Neural cell (in vitro differentiated cells): ENCODE measurements at regions not wholly inside any gene's neighbourhood (a gene's known extent, or its start where the extent isn't known, plus 50 kb on each side); places are given as distances from the start of the nearest gene placed in this dataset.

ENCODE experiments used
- H2AFZ ChIP-seq: fragments of 200-600, 300-800 bp; sonication (generic), shearing (Covaris generic); 2 replicates; pipeline ENCODE4 v1.6.0; 2014; ENCODE audit warnings: low read depth, mild to moderate bottlenecking, antibody characterized with exemption, low read length, moderate library complexity
- H3F3A ChIP-seq: fragments of 200-600 bp; shearing (Covaris generic); 2 replicates; pipeline ENCODE4 v1.6.1; 2016; ENCODE audit warnings: mild to moderate bottlenecking, moderate library complexity, mixed read lengths, antibody characterized with exemption, low read length; ENCODE audit not compliant: insufficient read depth, poor library complexity, severe bottlenecking
- H3K27ac ChIP-seq: fragments of 200-600, 300-800 bp; sonication (generic), shearing (Covaris generic); 2 replicates; pipeline ENCODE4 v1.5.1; 2014; ENCODE audit warnings: mild to moderate bottlenecking, low read length, moderate library complexity
- H3K27me3 ChIP-seq: fragments of 300-800, 200-600 bp; sonication (generic), shearing (Covaris generic); 2 replicates; pipeline ENCODE4 v1.6.0; 2014; ENCODE audit warnings: mild to moderate bottlenecking, low read depth, low read length, moderate library complexity; ENCODE audit not compliant: insufficient read depth
- H3K36me3 ChIP-seq: fragments of 300-800, 200-600 bp; sonication (generic), shearing (Covaris generic); 2 replicates; pipeline ENCODE4 v1.5.1; 2014; ENCODE audit warnings: mild to moderate bottlenecking, antibody characterized with exemption, low read length, moderate library complexity; ENCODE audit not compliant: insufficient read depth
- H3K4me2 ChIP-seq: fragments of 300-800, 200-600 bp; sonication (generic), shearing (Covaris generic); 2 replicates; pipeline ENCODE4 v1.6.0; 2014; ENCODE audit warnings: mild to moderate bottlenecking, low read length
- H3K4me3 ChIP-seq: fragments of 300-800, 200-600 bp; sonication (generic), shearing (Covaris generic); 2 replicates; pipeline ENCODE4 v1.5.1; 2014; ENCODE audit warnings: mild to moderate bottlenecking, low read length, moderate library complexity
- H3K79me2 ChIP-seq: fragments of 200-600 bp; shearing (Covaris generic); replicated peaks from 2 replicates; pipeline ENCODE4 v1.6.0; 2014; ENCODE audit warnings: mild to moderate bottlenecking, low read length, moderate library complexity; ENCODE audit not compliant: insufficient read depth
- H3K9ac ChIP-seq: fragments of 300-800, 200-600 bp; sonication (generic), shearing (Covaris generic); 2 replicates; pipeline ENCODE4 v1.6.1; 2016; ENCODE audit warnings: mild to moderate bottlenecking, low read length, mixed read lengths
- H3K9me2 ChIP-seq: fragments of 200-600 bp; shearing (Covaris generic); 2 replicates; pipeline ENCODE4 v1.6.1; 2016; ENCODE audit warnings: mild to moderate bottlenecking, low read length, mixed read lengths; ENCODE audit not compliant: insufficient read depth
- H3K9me3 ChIP-seq: fragments of 200-600, 300-800 bp; sonication (generic), shearing (Covaris generic); 2 replicates; pipeline ENCODE4 v1.6.1; 2016; ENCODE audit warnings: mild to moderate bottlenecking, mixed run types, low read length, moderate library complexity, mixed read lengths
- H4K20me1 ChIP-seq: fragments of 200-600 bp; shearing (Covaris generic); 2 replicates; pipeline ENCODE4 v1.6.1; 2016; ENCODE audit warnings: mild to moderate bottlenecking, mixed run types; ENCODE audit not compliant: insufficient read depth
- EP300 ChIP-seq: fragments of 450-650 bp; conservative IDR thresholded peaks from 2 replicates; pipeline ENCODE4 v1.6.1; 2014; ENCODE audit warnings: antibody characterized with exemption, mild to moderate bottlenecking, moderate library complexity; ENCODE audit not compliant: poor library complexity, severe bottlenecking
- EZH2 ChIP-seq: fragments of 200-600, 300-800 bp; shearing (Covaris generic), sonication (generic); IDR thresholded peaks from 2 replicates; pipeline ENCODE4 v1.6.1; 2014; ENCODE audit warnings: antibody characterized with exemption, low read length, borderline replicate concordance, mild to moderate bottlenecking; ENCODE audit not compliant: insufficient read depth, poor library complexity, severe bottlenecking
- MXI1 ChIP-seq: fragments of 450-650 bp; conservative IDR thresholded peaks from 2 replicates; pipeline ENCODE4 v1.6.1; 2014; ENCODE audit warnings: antibody characterized with exemption, mild to moderate bottlenecking; ENCODE audit not compliant: poor library complexity, severe bottlenecking
- POLR2AphosphoS5 ChIP-seq: IDR thresholded peaks from 2 replicates; pipeline ENCODE4 v1.6.1; 2012
- RAD21 ChIP-seq: fragments of 450-650 bp; conservative IDR thresholded peaks from 2 replicates; pipeline ENCODE4 v1.6.1; 2014; ENCODE audit warnings: antibody characterized with exemption, mild to moderate bottlenecking, moderate library complexity
- REST ChIP-seq: IDR thresholded peaks from 2 replicates; pipeline ENCODE4 v1.6.1; 2012; ENCODE audit warnings: borderline replicate concordance
- SMC3 ChIP-seq: fragments of 450-650 bp; conservative IDR thresholded peaks from 2 replicates; pipeline ENCODE4 v1.6.1; 2014; ENCODE audit warnings: antibody characterized with exemption, mild to moderate bottlenecking, moderate library complexity; ENCODE audit not compliant: poor library complexity
- TAF1 ChIP-seq: IDR thresholded peaks from 2 replicates; pipeline ENCODE4 v1.6.1; 2012; ENCODE audit warnings: low read depth
- TF ChIP-seq, protein P1 (sequence below): fragments of 450-650 bp; IDR thresholded peaks from 2 replicates; pipeline ENCODE4 v1.5.1; 2014; ENCODE audit warnings: antibody characterized with exemption, mild to moderate bottlenecking, moderate library complexity; ENCODE audit not compliant: poor library complexity, severe bottlenecking

DNA sequence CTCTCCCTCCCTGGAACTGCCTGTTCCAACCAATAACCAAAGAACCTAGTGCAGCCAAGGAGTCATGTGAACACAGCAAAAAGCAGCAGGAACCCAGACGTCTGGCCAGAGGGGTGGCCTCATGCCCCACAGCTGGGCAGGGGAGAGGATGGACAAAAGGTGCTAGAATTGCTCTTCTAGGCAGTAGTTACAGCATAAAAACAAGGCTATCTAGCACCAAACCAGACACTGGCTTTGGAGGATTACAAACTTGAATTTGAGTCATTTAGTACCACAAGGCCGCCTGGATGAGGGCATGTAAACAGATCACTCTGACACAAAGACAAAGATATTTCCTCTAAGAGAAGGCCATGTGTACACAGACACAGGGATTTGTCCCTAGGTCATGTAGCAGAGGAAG, 423.3 kb upstream of the MAF start (continued):
- TF ChIP-seq REST = no peak

GRCh38 chr16:80019395-80019794, 418.9 kb upstream of the MAF start:
- peaks cover 32% of the 10 kb centered on the region for H3K27me3 ChIP-seq
- H3K9me2 ChIP-seq = no peaks in the 10 kb centered on the region
- TF ChIP-seq RAD21 (no peak), REST (no peak), POLR2AphosphoS5 (no peak), EZH2 (no peak), MXI1 (no peak), TAF1 (no peak), EP300 (no peak), SMC3 (no peak)
- TF ChIP-seq, protein P1, sequence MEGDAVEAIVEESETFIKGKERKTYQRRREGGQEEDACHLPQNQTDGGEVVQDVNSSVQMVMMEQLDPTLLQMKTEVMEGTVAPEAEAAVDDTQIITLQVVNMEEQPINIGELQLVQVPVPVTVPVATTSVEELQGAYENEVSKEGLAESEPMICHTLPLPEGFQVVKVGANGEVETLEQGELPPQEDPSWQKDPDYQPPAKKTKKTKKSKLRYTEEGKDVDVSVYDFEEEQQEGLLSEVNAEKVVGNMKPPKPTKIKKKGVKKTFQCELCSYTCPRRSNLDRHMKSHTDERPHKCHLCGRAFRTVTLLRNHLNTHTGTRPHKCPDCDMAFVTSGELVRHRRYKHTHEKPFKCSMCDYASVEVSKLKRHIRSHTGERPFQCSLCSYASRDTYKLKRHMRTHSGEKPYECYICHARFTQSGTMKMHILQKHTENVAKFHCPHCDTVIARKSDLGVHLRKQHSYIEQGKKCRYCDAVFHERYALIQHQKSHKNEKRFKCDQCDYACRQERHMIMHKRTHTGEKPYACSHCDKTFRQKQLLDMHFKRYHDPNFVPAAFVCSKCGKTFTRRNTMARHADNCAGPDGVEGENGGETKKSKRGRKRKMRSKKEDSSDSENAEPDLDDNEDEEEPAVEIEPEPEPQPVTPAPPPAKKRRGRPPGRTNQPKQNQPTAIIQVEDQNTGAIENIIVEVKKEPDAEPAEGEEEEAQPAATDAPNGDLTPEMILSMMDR = no peak
- no peaks in the 10 kb centered on the region for H3K36me3 ChIP-seq
- no peaks in the 10 kb centered on the region for H3F3A ChIP-seq
- H3K4me2 ChIP-seq = no peak overlapping the region
- H3K9me3 ChIP-seq = no peaks in the 10 kb centered on the region
- H3K9ac ChIP-seq = no peak overlapping the region
- no peak overlapping the region for H3K27ac ChIP-seq
- no peaks in the 10 kb centered on the region for H4K20me1 ChIP-seq
- H3K4me3 ChIP-seq = no peak overlapping the region
- no peaks in the 10 kb centered on the region for H3K79me2 ChIP-seq
- H2AFZ ChIP-seq = no peak overlapping the region
